K562 (cell line): ENCODE measurements at regions not wholly inside any gene's neighbourhood (a gene's known extent, or its start where the extent isn't known, plus 50 kb on each side); places are given as distances from the start of the nearest gene placed in this dataset.

Experiments used
- DNMT1 ChIP-seq: fragments of 450-650 bp; IDR thresholded peaks from 2 replicates; pipeline ENCODE4 v1.6.1; 2016; ENCODE audit warnings: antibody characterized with exemption, mild to moderate bottlenecking
- DPF2 ChIP-seq: fragments of 450-650 bp; IDR thresholded peaks from 2 replicates; pipeline ENCODE4 v1.6.1; 2016
- MYC ChIP-seq, 2 experiments: fragments of 250-450 bp in 1 of 2; sonication (Bioruptor Pico) in 1 of 2; IDR thresholded peaks; 2 replicates each; pipeline versions ENCODE4 v1.5.1 to v1.6.1; 2012 to 2021; ENCODE audit warnings: low read depth in 2 of 2, borderline replicate concordance in 1 of 2, improper control_type of control experiment in 1 of 2, low read length in 1 of 2, mild to moderate bottlenecking in 1 of 2, moderate library complexity in 1 of 2
- NONO ChIP-seq, 2 experiments: fragments of 200-400 bp in 1 of 2; fragments of 450-650 bp in 1 of 2; formaldehyde crosslinking in 1 of 2; IDR thresholded peaks; 2 replicates each; pipeline ENCODE4 v1.6.1; 2017; ENCODE audit warnings: low read depth in 2 of 2, mild to moderate bottlenecking in 2 of 2, moderate library complexity in 2 of 2, low read length in 1 of 2
- POLR2H ChIP-seq: IDR thresholded peaks from 2 replicates; pipeline ENCODE4 v1.6.1; 2016; ENCODE audit warnings: missing genetic modification characterization, low read depth, mild to moderate bottlenecking, control low read depth, missing compliant biosample characterization, moderate library complexity
- POU5F1 ChIP-seq: fragments of 150-350 bp; IDR thresholded peaks from 2 replicates; pipeline ENCODE4 v1.6.1; 2014; ENCODE audit warnings: borderline replicate concordance, low read length, low read depth, mild to moderate bottlenecking; ENCODE audit not compliant: partially characterized antibody
- RBFOX2 ChIP-seq: fragments of 200-400 bp; formaldehyde crosslinking; IDR thresholded peaks from 2 replicates; pipeline ENCODE4 v1.6.1; 2017; ENCODE audit warnings: low read depth, mild to moderate bottlenecking, low read length, moderate library complexity
- TCF7L2 ChIP-seq: fragments of 150-350 bp; IDR thresholded peaks from 2 replicates; pipeline ENCODE4 v1.6.1; 2016; ENCODE audit warnings: low read depth, mild to moderate bottlenecking, low read length, moderate library complexity
- TF ChIP-seq, protein P1 (sequence below), 3 experiments: IDR thresholded peaks in 2 of 3; conservative IDR thresholded peaks in 1 of 3; 2 replicates each; pipeline ENCODE4 v1.5.1; 2011 to 2012; ENCODE audit warnings: low read length in 3 of 3, mild to moderate bottlenecking in 3 of 3, control low read depth in 2 of 3, improper control_type of control experiment in 1 of 3, inconsistent platforms in 1 of 3, low read depth in 1 of 3, mixed read lengths in 1 of 3, moderate library complexity in 1 of 3; ENCODE audit not compliant: insufficient read depth in 2 of 3

DNA sequence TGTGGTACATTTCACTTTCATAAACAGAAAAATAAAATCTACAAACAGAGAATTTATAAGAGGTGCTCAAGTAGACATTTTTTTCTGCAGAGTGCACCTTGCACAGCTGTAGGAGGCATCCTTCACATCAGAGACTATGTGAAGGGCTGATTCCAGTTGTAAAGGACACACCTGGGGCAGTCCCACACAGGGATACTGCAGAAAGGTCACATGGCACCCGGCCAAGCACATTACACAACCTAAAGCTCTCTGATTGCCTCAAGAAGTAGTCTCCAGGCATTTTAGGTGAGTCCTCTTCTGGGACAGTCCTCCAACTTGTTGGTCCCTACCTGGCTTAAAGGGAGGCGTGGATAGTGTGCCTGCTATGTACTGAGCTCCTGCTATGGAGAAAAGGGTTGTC lies 502.9 kb upstream of the NOX3 start:
- TF ChIP-seq, protein P1, sequence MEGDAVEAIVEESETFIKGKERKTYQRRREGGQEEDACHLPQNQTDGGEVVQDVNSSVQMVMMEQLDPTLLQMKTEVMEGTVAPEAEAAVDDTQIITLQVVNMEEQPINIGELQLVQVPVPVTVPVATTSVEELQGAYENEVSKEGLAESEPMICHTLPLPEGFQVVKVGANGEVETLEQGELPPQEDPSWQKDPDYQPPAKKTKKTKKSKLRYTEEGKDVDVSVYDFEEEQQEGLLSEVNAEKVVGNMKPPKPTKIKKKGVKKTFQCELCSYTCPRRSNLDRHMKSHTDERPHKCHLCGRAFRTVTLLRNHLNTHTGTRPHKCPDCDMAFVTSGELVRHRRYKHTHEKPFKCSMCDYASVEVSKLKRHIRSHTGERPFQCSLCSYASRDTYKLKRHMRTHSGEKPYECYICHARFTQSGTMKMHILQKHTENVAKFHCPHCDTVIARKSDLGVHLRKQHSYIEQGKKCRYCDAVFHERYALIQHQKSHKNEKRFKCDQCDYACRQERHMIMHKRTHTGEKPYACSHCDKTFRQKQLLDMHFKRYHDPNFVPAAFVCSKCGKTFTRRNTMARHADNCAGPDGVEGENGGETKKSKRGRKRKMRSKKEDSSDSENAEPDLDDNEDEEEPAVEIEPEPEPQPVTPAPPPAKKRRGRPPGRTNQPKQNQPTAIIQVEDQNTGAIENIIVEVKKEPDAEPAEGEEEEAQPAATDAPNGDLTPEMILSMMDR (IDR thresholded peaks at IDR 0.05 in 2 of 3, conservative IDR thresholded peaks at IDR 0.05 in 1 of 3; ENCODE audit: insufficient read depth in 2 of 3, low read depth in 1 of 3, low read length in 3 of 3), result no peak
- TF ChIP-seq POU5F1 (no peak), MYC (IDR thresholded peaks at IDR 0.05; ENCODE audit: low read depth, low read length) (no peak), MYC (CRISPR knock-in tag; IDR thresholded peaks at IDR 0.05; ENCODE audit: borderline replicate concordance, low read depth) (no peak), NONO (IDR thresholded peaks at IDR 0.05; ENCODE audit: low read depth in 2 of 2, low read length in 1 of 2) (no peak), RBFOX2 (no peak), TCF7L2 (no peak), DNMT1 (no peak), DPF2 (no peak), POLR2H (no peak)
